Liver (tissue), 3 donors: ENCODE measurements at regions not wholly inside any gene's neighbourhood (a gene's known extent, or its start where the extent isn't known, plus 50 kb on each side); places are given as distances from the start of the nearest gene placed in this dataset.

ENCODE experiments used
- GABPA ChIP-seq, 2 donors: IDR thresholded peaks in 1 of 2; conservative IDR thresholded peaks in 1 of 2; 2 replicates each; pipeline ENCODE4 v1.6.1; 2016; ENCODE audit warnings: antibody characterized with exemption in 2 of 2, mild to moderate bottlenecking in 1 of 2, moderate library complexity in 1 of 2
- JUND ChIP-seq, 2 donors: IDR thresholded peaks; 2 replicates each; pipeline ENCODE4 v1.6.1; 2016; ENCODE audit warnings: antibody characterized with exemption in 2 of 2
- NR2F2 ChIP-seq: IDR thresholded peaks from 2 replicates; pipeline ENCODE4 v1.6.1; 2016; ENCODE audit warnings: antibody characterized with exemption
- RAD21 ChIP-seq, 2 donors: IDR thresholded peaks; 2 replicates each; pipeline ENCODE4 v1.6.1; 2016; ENCODE audit warnings: antibody characterized with exemption in 2 of 2, mild to moderate bottlenecking in 2 of 2
- TAF1 ChIP-seq: conservative IDR thresholded peaks from 2 replicates; pipeline ENCODE4 v1.6.1; 2016; ENCODE audit warnings: antibody characterized with exemption, mild to moderate bottlenecking
- YY1 ChIP-seq: IDR thresholded peaks from 2 replicates; pipeline ENCODE4 v1.6.1; 2016; ENCODE audit warnings: antibody characterized with exemption, mild to moderate bottlenecking
- TF ChIP-seq, protein P1 (sequence below): fragments of 150-350 bp; IDR thresholded peaks from 2 replicates; pipeline ENCODE4 v1.5.1; 2017; ENCODE audit warnings: improper control_type of control experiment, low read depth, low read length; ENCODE audit not compliant: missing input control
- TF ChIP-seq, protein P2 (sequence below): IDR thresholded peaks from 2 replicates; pipeline ENCODE4 v1.6.1; 2016; ENCODE audit warnings: antibody characterized with exemption, mild to moderate bottlenecking
- TF ChIP-seq, protein P3 (sequence below): IDR thresholded peaks from 2 replicates; pipeline ENCODE4 v1.6.1; 2016; ENCODE audit warnings: antibody characterized with exemption
- TF ChIP-seq, protein P4 (sequence below): IDR thresholded peaks from 2 replicates; pipeline ENCODE4 v1.6.1; 2016; ENCODE audit warnings: antibody characterized with exemption
- donor health status: healthy.
- donor health status: healthy.

DNA sequence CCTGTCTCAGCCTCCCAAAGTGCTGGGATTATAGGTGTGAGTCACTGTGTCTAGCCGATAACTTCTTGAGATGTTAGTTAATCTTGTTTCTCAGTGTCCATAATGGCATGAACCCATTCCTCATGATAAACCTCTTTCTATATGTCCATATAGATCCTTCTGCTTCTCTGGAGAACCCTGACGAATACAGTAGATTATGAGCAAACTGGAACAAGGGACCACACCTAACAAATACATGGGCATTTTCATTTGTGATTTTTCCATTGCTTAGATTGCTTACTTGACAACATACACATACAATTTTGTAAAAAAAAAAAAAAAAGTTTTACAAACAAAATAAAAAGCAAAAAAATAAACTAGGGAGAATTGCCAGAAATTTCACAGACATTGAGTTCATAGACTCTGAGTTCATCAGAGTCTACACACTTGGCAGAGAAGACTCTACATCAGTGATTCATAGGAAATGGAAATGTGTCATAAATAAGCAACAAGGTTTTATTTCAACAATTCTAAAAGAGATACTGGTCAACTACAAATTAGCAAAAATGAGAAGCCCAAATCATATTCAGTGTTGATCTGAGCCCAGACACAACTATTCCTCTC is 96.7 kb downstream of the GALR1 start:
- TF ChIP-seq, protein P1, sequence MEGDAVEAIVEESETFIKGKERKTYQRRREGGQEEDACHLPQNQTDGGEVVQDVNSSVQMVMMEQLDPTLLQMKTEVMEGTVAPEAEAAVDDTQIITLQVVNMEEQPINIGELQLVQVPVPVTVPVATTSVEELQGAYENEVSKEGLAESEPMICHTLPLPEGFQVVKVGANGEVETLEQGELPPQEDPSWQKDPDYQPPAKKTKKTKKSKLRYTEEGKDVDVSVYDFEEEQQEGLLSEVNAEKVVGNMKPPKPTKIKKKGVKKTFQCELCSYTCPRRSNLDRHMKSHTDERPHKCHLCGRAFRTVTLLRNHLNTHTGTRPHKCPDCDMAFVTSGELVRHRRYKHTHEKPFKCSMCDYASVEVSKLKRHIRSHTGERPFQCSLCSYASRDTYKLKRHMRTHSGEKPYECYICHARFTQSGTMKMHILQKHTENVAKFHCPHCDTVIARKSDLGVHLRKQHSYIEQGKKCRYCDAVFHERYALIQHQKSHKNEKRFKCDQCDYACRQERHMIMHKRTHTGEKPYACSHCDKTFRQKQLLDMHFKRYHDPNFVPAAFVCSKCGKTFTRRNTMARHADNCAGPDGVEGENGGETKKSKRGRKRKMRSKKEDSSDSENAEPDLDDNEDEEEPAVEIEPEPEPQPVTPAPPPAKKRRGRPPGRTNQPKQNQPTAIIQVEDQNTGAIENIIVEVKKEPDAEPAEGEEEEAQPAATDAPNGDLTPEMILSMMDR, result no peak
- no peak for TF ChIP-seq NR2F2
- TF ChIP-seq, protein P2, sequence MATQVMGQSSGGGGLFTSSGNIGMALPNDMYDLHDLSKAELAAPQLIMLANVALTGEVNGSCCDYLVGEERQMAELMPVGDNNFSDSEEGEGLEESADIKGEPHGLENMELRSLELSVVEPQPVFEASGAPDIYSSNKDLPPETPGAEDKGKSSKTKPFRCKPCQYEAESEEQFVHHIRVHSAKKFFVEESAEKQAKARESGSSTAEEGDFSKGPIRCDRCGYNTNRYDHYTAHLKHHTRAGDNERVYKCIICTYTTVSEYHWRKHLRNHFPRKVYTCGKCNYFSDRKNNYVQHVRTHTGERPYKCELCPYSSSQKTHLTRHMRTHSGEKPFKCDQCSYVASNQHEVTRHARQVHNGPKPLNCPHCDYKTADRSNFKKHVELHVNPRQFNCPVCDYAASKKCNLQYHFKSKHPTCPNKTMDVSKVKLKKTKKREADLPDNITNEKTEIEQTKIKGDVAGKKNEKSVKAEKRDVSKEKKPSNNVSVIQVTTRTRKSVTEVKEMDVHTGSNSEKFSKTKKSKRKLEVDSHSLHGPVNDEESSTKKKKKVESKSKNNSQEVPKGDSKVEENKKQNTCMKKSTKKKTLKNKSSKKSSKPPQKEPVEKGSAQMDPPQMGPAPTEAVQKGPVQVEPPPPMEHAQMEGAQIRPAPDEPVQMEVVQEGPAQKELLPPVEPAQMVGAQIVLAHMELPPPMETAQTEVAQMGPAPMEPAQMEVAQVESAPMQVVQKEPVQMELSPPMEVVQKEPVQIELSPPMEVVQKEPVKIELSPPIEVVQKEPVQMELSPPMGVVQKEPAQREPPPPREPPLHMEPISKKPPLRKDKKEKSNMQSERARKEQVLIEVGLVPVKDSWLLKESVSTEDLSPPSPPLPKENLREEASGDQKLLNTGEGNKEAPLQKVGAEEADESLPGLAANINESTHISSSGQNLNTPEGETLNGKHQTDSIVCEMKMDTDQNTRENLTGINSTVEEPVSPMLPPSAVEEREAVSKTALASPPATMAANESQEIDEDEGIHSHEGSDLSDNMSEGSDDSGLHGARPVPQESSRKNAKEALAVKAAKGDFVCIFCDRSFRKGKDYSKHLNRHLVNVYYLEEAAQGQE, result no peak
- TF ChIP-seq JUND (IDR thresholded peaks at IDR 0.05), result no peak
- TF ChIP-seq YY1, result no peak
- TF ChIP-seq, protein P3, sequence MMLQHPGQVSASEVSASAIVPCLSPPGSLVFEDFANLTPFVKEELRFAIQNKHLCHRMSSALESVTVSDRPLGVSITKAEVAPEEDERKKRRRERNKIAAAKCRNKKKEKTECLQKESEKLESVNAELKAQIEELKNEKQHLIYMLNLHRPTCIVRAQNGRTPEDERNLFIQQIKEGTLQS, result no peak
- no peak for TF ChIP-seq RAD21 (IDR thresholded peaks at IDR 0.05)
- no peak for TF ChIP-seq TAF1
- TF ChIP-seq, protein P4, sequence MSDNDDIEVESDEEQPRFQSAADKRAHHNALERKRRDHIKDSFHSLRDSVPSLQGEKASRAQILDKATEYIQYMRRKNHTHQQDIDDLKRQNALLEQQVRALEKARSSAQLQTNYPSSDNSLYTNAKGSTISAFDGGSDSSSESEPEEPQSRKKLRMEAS, result no peak
- TF ChIP-seq GABPA (IDR thresholded peaks at IDR 0.05 in 1 of 2, conservative IDR thresholded peaks at IDR 0.05 in 1 of 2), result no peak
